ENCODE measurements at regions not wholly inside any gene's neighbourhood (a gene's known extent, or its start where the extent isn't known, plus 50 kb on each side); places are given as distances from the start of the nearest gene placed in this dataset.
"Not testable (repeated sequence)": the region's sequence is repeated elsewhere in the genome, so short reads cannot be mapped to it uniquely, and the experiment has no call there.

GRCh38 chr4:145295547-145295946 lies 115.2 kb upstream of the OTUD4 start:
- DNase-seq (ENCODE audit: low read depth), result no peak

- DNase-seq (ENCODE audit: low read depth), result no peak
These were observed 114.7 kb upstream of the OTUD4 start for GRCh38 chr4:145295122-145295521.

GRCh38 chr4:145293658-145294057 lies 113.3 kb upstream of the OTUD4 start:
- no peak for DNase-seq (ENCODE audit: low read depth)

- DNase-seq (ENCODE audit: low read depth), result no peak
These were observed 110.6 kb upstream of the OTUD4 start for GRCh38 chr4:145290955-145291354.

GRCh38 chr4:145289403-145290076 lies 109.2 kb upstream of the OTUD4 start:
- DNase-seq (ENCODE audit: low read depth), result no peak

GRCh38 chr4:145287351-145287750 lies 107.0 kb upstream of the OTUD4 start:
- DNase-seq (ENCODE audit: low read depth), result no peak

GRCh38 chr4:145285928-145286327 lies 105.5 kb upstream of the OTUD4 start:
- DNase-seq (ENCODE audit: low read depth), result no peak

- no peak for DNase-seq (ENCODE audit: low read depth)
These were observed 103.5 kb upstream of the OTUD4 start for GRCh38 chr4:145283909-145284308.

GRCh38 chr4:145281951-145282350 lies 101.6 kb upstream of the OTUD4 start:
- no peak for DNase-seq (ENCODE audit: low read depth)

- no peak for DNase-seq (ENCODE audit: low read depth)
These were observed 100.8 kb upstream of the OTUD4 start for GRCh38 chr4:145281224-145281623.

GRCh38 chr4:145280541-145280940 lies 100.2 kb upstream of the OTUD4 start:
- no peak for DNase-seq (ENCODE audit: low read depth)

GRCh38 chr4:145279122-145279960 lies 99.0 kb upstream of the OTUD4 start:
- no peak for DNase-seq (ENCODE audit: low read depth)

GRCh38 chr4:145278341-145279121 lies 98.1 kb upstream of the OTUD4 start:
- DNase-seq (ENCODE audit: low read depth), result no peak

GRCh38 chr4:145277011-145277410 lies 96.6 kb upstream of the OTUD4 start:
- DNase-seq (ENCODE audit: low read depth), result no peak

- DNase-seq (ENCODE audit: low read depth), result no peak
These were observed 95.7 kb upstream of the OTUD4 start for GRCh38 chr4:145276050-145276449.

GRCh38 chr4:145271194-145271593 lies 90.8 kb upstream of the OTUD4 start:
- no peak for DNase-seq (ENCODE audit: low read depth)

GRCh38 chr4:145266881-145267280 lies 86.5 kb upstream of the OTUD4 start:
- DNase-seq (ENCODE audit: low read depth), result no peak

GRCh38 chr4:145260091-145260490 lies 79.7 kb upstream of the OTUD4 start:
- DNase-seq (ENCODE audit: low read depth), result no peak

GRCh38 chr4:145255311-145255710 lies 74.9 kb upstream of the OTUD4 start:
- not testable (repeated sequence) for DNase-seq (ENCODE audit: low read depth)

- DNase-seq (ENCODE audit: low read depth), result no peak
These were observed 71.8 kb upstream of the OTUD4 start for GRCh38 chr4:145252190-145252589.

- no peak for DNase-seq (ENCODE audit: low read depth)
These were observed 71.0 kb upstream of the OTUD4 start for GRCh38 chr4:145251391-145251790.

- DNase-seq (ENCODE audit: low read depth), result no peak
These were observed 68.6 kb upstream of the OTUD4 start for GRCh38 chr4:145248971-145249370.

- no peak for DNase-seq (ENCODE audit: low read depth)
These were observed 68.1 kb upstream of the OTUD4 start for GRCh38 chr4:145248502-145248901.
